ENCODE measurements at regions not wholly inside any gene's neighbourhood (a gene's known extent, or its start where the extent isn't known, plus 50 kb on each side); places are given as distances from the start of the nearest gene placed in this dataset.

DNA sequence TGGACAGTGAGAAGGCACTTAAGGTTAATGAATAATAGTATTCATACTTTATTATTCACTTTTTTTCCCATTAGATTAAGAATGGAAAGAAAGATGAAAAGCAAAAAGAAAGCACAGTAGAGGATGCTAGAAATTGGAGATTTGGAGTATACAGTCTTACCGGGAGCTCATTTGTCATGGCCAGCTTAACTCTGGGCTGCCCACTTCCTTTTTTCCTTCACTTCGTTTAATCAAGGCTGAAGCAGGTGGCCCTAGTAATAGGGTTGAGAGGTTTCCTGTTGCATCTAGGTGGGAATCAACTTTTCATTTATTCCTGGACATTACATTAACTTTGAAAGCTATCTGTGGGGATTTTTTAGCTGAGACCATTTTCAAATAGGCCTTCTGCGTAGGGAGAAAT, 57.0 kb upstream of the MEGF10 start:
- TF ChIP-seq, protein P1, sequence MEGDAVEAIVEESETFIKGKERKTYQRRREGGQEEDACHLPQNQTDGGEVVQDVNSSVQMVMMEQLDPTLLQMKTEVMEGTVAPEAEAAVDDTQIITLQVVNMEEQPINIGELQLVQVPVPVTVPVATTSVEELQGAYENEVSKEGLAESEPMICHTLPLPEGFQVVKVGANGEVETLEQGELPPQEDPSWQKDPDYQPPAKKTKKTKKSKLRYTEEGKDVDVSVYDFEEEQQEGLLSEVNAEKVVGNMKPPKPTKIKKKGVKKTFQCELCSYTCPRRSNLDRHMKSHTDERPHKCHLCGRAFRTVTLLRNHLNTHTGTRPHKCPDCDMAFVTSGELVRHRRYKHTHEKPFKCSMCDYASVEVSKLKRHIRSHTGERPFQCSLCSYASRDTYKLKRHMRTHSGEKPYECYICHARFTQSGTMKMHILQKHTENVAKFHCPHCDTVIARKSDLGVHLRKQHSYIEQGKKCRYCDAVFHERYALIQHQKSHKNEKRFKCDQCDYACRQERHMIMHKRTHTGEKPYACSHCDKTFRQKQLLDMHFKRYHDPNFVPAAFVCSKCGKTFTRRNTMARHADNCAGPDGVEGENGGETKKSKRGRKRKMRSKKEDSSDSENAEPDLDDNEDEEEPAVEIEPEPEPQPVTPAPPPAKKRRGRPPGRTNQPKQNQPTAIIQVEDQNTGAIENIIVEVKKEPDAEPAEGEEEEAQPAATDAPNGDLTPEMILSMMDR (IDR thresholded peaks at IDR 0.05): no peak
- no peak for TF ChIP-seq POLR2A (IDR thresholded peaks at IDR 0.05)

Data from thyroid gland (tissue), 4 donors.